GOT3 (cell line): ENCODE measurements at regions not wholly inside any gene's neighbourhood (a gene's known extent, or its start where the extent isn't known, plus 50 kb on each side); places are given as distances from the start of the nearest gene placed in this dataset.
"Not testable (repeated sequence)": the region's sequence is repeated elsewhere in the genome, so short reads cannot be mapped to it uniquely, and the experiment has no call there.

Source experiments
- DNase-seq: peaks from one replicate; lab custom pipeline; 2025; ENCODE audit warnings: mixed read lengths; lab: John Stamatoyannopoulos, UW

DNA sequence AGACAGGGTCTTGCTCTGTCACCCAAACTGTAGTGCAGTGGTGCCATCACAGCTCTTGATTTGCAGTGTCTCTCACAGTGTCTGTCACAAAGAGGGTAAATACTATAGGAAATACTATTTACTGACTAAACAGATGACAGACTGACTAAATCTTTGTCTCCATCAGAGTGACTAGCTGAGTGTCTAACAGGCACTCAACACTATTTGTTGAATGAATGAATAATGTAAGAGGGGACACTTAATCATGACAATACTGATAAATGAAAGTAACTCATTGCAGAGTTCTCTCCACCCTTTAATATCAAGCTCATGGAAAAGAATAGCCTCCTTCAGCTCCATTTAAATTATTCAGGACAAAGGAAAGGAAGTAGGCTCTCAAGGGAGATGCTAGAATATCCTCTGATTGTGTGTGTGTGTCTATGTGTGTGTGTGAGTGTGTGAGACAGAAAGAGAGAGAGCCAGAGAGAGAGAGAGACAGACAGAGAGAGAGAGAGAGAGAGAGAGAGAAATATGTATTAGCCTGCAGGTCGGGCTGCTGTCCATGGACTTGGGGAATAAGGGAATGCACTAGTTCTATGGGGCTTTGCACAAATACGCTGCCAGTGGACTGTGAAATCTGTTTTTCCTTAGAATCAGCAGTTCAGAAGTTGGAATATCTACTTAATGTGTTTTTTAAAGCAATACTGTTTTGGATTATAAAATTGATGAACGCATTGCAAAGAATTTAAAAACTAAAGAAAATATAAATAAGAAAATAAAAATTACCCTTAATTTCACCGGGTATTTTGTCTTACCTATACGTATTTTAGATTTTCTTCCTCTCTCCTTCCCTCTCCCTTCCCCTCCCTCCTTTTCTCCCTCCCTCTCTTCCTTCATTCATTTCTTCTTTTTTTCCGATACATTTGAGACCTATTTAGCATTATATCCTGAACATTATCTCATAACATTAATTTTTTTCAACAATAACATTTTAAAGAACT lies 132.9 kb upstream of the LRIG1 start:
- no peak for DNase-seq

- no peak for DNase-seq
Measured at GRCh38 chr3:66638717-66639116, 137.9 kb upstream of the LRIG1 start.

- DNase-seq = no peak
Measured at GRCh38 chr3:66639809-66640356, 139.1 kb upstream of the LRIG1 start.

DNA sequence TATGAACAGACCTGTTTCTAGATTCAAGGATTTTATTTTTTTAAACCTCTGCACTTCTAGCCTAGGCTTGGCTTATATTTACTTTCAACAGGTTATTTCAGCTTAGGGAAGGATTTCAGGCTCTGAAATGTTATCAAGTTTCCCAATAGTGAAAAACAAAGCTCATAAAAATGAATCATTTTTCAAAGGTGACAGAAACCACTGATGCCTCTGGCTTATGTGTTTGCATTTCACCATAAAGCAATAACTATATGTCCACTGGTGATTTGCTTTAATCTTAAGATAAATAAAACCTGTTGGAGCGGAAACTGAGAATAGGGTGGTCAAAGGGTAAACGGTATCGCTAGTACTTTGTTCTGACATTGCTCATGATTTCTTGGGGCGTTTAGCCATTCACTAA lies 141.2 kb upstream of the LRIG1 start:
- DNase-seq = no peak

DNA sequence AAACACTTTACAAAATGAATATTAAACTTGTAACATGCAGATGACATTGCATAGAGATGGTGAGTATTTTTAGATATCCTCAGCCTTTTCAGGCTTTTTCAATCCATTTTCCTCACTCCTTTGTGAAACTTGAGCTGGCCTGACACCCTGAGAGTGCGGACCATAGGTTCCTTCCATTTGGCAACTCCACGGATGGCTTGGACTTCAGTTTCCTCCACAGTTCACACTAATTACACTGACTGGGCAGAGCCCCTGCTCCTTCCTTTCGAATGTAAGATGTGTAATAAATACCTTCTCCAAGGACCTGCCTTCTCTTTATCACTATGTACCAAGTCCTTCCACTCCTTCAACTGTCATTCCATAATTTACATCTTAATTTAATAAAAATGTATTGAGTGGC lies 141.7 kb upstream of the LRIG1 start:
- DNase-seq = no peak

DNA sequence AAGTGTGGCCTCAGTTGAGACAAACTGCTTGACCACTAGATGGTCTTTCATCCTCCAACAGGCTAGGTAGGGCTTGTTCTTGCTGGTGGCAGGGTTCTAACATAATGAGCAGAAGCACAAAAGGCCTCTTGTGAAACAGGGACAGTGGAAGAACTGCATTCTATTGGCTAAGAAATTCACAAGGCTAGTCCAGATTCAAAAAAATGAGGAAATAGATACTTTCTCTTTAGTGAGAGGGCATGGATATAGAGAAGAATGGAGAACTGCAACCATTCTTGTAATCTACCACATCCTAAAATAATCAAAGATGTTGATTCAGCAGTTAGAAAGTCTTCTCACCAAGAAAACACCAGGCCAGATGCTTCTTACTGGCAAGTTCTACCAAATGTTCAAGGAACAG lies 143.7 kb upstream of the LRIG1 start:
- DNase-seq = no peak

GRCh38 chr3:66648975-66649374 lies 148.2 kb upstream of the LRIG1 start:
- no peak for DNase-seq

DNA sequence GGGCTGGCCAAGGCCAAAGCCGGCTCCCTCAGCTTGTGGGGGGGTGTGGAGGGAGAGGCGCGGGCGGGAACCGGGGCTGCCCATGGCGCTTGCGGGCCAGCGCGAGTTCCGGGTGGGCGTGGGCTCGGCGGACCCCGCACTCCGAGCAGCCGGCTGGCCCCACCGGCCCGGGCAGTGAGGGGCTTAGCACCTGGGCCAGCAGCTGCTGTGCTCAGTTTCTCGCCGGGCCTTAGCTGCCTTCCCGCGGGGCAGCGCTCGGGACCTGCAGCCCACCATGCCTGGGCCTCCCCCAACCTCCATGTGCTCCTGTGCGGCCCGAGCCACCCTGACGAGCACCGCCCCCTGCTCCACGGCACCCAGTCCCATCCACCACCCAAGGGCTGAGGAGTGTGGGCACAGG lies 150.7 kb upstream of the LRIG1 start:
- DNase-seq = not testable (repeated sequence)

GRCh38 chr3:66652100-66652499 lies 151.3 kb upstream of the LRIG1 start:
- not testable (repeated sequence) for DNase-seq

DNA sequence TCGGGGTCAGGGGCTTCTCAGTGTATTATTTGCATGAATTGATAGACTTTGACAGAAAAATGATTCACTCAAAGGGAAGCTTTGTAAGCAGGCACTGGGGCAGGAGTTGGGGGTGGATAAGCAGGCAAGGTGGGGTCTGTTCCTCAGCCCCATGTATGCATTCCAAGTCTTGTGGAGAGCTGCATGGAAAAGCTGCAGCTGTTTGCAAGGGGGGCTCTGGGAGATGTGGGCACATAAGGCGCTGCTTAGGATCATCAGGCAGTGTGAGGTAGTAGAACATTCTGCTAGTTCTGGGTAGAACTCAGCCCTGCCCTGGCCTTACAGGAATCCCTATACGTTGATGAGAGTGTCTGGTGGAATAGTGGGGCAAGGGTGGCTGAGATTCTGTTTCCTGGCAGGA lies 154.2 kb upstream of the LRIG1 start:
- no peak for DNase-seq

DNA sequence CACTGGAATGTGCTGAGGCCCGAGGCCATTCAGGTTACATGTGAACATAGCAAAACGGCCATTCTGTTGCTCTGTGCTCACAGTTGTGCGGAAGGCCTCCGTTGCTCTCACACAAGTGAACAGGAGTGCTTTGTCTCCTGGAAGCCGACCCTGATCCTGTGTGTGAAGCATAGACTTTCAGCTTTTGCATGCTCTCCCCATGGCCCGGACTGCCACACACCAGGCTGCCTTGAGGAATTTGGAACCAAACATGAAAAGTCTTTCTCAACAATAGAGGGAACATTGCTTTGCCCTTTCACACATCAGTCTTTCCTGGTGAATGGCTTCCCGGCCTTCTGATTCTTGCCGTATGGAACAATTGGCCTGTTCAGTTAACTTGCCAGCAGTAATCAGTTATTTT lies 154.8 kb upstream of the LRIG1 start:
- DNase-seq = no peak

- DNase-seq = no peak
Measured at GRCh38 chr3:66656609-66657008, 155.8 kb upstream of the LRIG1 start.

DNA sequence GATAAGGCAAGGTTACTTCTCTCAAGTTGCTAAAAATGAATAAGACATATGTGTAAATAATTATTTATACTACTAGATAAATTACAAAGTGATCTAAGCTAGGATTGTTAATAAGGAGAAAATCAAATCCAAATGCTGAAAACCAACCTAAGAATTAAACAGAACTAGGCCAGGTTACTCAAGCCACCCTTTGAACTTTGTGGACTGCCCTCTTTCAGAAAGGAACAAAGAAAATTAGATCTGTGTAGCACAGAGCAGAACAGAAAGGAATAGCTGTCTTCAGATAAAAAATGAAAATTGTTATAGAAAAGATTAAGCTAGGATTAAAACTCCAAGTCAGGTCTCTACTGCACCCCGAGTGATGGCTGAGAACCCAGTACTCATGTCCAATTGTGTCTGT lies 158.2 kb upstream of the LRIG1 start:
- DNase-seq = no peak

GRCh38 chr3:66661628-66662027 lies 160.8 kb upstream of the LRIG1 start:
- no peak for DNase-seq

- no peak for DNase-seq
Measured at GRCh38 chr3:66662894-66663293, 162.1 kb upstream of the LRIG1 start.

DNA sequence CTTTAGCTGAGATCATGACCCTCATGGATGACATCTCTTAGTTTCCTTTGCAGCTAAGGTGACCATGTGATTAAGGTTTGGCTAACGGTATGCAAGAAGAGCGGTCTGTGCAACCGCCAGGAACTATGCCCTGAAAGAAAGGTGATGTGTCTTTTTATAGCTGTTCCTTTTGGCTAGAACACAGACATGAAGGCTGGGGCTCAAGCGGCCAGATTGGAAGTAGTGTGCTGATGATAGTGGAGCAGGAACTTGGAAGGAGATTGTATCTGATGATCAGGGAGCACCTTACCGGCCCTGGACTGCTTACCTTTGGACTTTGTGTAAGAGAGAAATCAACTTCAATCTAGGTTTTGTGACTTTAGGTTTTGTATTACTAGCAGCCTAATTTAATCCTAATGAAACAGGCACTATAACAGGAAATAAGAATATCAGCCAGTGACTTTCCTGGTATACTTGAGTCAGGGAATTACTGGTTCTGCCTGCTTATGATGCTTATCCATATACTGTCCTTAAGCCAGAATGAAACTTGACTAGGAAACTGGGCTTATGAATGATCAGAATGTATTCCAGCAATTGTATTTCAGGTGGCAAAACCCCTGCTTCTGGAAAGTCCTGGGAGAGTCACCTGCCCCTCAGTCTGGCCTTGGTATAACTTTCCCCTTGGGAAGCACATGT lies 164.3 kb upstream of the LRIG1 start:
- DNase-seq = no peak

- no peak for DNase-seq
Measured at GRCh38 chr3:66666362-66666761, 165.5 kb upstream of the LRIG1 start.

GRCh38 chr3:66667263-66667662 lies 166.4 kb upstream of the LRIG1 start:
- no peak for DNase-seq

DNA sequence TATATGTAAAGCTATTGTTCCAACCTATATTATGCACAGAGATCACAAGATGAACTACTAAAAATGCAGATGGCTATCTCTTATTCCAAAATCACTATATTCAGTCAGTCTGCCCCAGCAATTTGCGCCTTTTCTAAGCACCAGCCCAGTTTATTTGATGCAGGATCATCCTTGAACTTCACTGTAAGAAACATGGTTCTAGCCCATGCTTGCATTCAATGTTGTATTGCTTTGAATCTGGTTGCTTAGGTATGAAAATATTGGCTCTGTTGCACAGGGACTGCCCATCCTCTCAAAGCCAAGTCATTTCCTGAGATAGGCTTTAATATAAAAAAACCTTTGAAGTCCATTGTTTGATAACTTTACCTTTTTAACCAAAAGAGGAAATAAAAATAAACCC lies 170.5 kb upstream of the LRIG1 start:
- no peak for DNase-seq

DNA sequence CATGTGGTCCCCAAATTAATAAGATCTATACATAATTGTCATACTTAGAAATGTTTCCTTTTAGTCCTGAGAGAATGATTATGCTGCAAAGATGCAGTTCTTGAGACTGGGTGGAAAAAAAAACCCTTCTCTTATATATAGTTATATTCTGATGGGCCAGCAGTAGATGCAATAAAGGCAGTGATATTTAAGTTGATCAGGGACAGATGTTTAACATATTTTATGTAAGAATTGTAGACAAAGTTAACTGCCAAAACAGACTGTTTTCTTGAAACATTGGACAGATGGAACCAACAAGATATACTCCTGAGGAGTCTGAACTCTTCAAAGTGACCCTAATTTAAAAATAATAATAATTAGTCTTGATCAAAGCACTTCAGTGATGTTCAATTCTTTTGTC lies 172.0 kb upstream of the LRIG1 start:
- DNase-seq = no peak

GRCh38 chr3:66673293-66673692 lies 172.5 kb upstream of the LRIG1 start:
- DNase-seq = no peak

GRCh38 chr3:66675366-66675765 lies 174.5 kb upstream of the LRIG1 start:
- no peak for DNase-seq
